SK-N-SH treated with all-trans-retinoic acid at 6 μM for 48 hours (cell line): ENCODE measurements at regions not wholly inside any gene's neighbourhood (a gene's known extent, or its start where the extent isn't known, plus 50 kb on each side); places are given as distances from the start of the nearest gene placed in this dataset.

Source experiments
- ATAC-seq: fragments of 200-7000 bp; cut with Tn5 transposase; 3 replicates; pipeline ENCODE4 v1.9.1; 2020; ENCODE audit warnings: mild to moderate bottlenecking, moderate library complexity
- ARNTL ChIP-seq: fragments of 450-650 bp; formaldehyde crosslinking; IDR thresholded peaks from 2 replicates; pipeline ENCODE4 v1.5.0; 2020; ENCODE audit warnings: low read depth, mild to moderate bottlenecking, moderate library complexity, borderline replicate concordance
- BACH2 ChIP-seq: fragments of 250-450 bp; sonication (Bioruptor Pico); IDR thresholded peaks from 2 replicates; pipeline ENCODE4 v1.9.0; 2021; ENCODE audit warnings: mild to moderate bottlenecking, borderline replicate concordance
- CSDC2 ChIP-seq: fragments of 250-450 bp; sonication (Bioruptor Pico); IDR thresholded peaks from 2 replicates; pipeline ENCODE4 v1.5.0; 2020; ENCODE audit warnings: mild to moderate bottlenecking, moderate library complexity
- ESRRG ChIP-seq: fragments of 250-450 bp; sonication (Bioruptor Pico); IDR thresholded peaks from 2 replicates; pipeline ENCODE4 v1.6.1; 2021; ENCODE audit warnings: mild to moderate bottlenecking
- GLIS3 ChIP-seq: fragments of 250-450 bp; sonication (Bioruptor Pico); IDR thresholded peaks from 2 replicates; pipeline ENCODE4 v1.5.0; 2020; ENCODE audit warnings: mild to moderate bottlenecking, moderate library complexity
- ISL1 ChIP-seq: fragments of 250-450 bp; sonication (Bioruptor Pico); IDR thresholded peaks from 2 replicates; pipeline ENCODE4 v2.1.2; 2022; ENCODE audit warnings: mild to moderate bottlenecking, moderate library complexity
- OSR1 ChIP-seq: fragments of 250-450 bp; sonication (Bioruptor Pico); IDR thresholded peaks from 2 replicates; pipeline ENCODE4 v1.8.0; 2022; ENCODE audit warnings: moderate library complexity, mild to moderate bottlenecking, inconsistent platforms
- PATZ1 ChIP-seq: fragments of 250-450 bp; sonication (Bioruptor Pico); IDR thresholded peaks from 2 replicates; pipeline ENCODE4 v1.8.0; 2020; ENCODE audit warnings: mild to moderate bottlenecking, moderate library complexity, borderline replicate concordance
- POU6F1 ChIP-seq: fragments of 250-450 bp; sonication (Bioruptor Pico); IDR thresholded peaks from 2 replicates; pipeline ENCODE4 v1.8.0; 2021; ENCODE audit warnings: low read depth, mild to moderate bottlenecking, moderate library complexity, borderline replicate concordance
- PPARA ChIP-seq: fragments of 250-450 bp; sonication (Bioruptor Pico); IDR thresholded peaks from 2 replicates; pipeline ENCODE4 v1.5.0; 2020; ENCODE audit warnings: mild to moderate bottlenecking, borderline replicate concordance
- TCF4 ChIP-seq: fragments of 250-450 bp; sonication (Bioruptor Pico); IDR thresholded peaks from 2 replicates; pipeline ENCODE4 v1.8.0; 2021; ENCODE audit warnings: mild to moderate bottlenecking, moderate library complexity, borderline replicate concordance
- TOX ChIP-seq: fragments of 250-450 bp; sonication (Bioruptor Pico); IDR thresholded peaks from 2 replicates; pipeline ENCODE4 v1.8.0; 2021; ENCODE audit warnings: mild to moderate bottlenecking, moderate library complexity, borderline replicate concordance
- TSHZ2 ChIP-seq: fragments of 250-450 bp; sonication (Bioruptor Pico); IDR thresholded peaks from 2 replicates; pipeline ENCODE4 v1.5.0; 2020; ENCODE audit warnings: mild to moderate bottlenecking, moderate library complexity
- ZC3H10 ChIP-seq: fragments of 250-450 bp; sonication (Bioruptor Pico); IDR thresholded peaks from 2 replicates; pipeline ENCODE4 v1.5.1; 2021; ENCODE audit warnings: mild to moderate bottlenecking, moderate library complexity
- ZFP3 ChIP-seq: fragments of 250-450 bp; sonication (Bioruptor Pico); IDR thresholded peaks from 2 replicates; pipeline ENCODE4 v1.5.0; 2020; ENCODE audit warnings: mild to moderate bottlenecking, moderate library complexity
- ZFP30 ChIP-seq: fragments of 450-650 bp; formaldehyde crosslinking; IDR thresholded peaks from 2 replicates; pipeline ENCODE4 v1.5.0; 2022; ENCODE audit warnings: mild to moderate bottlenecking, moderate library complexity
- ZNF70 ChIP-seq: fragments of 450-650 bp; formaldehyde crosslinking; IDR thresholded peaks from 2 replicates; pipeline ENCODE4 v1.5.0; 2020; ENCODE audit warnings: mild to moderate bottlenecking, moderate library complexity
- TF ChIP-seq, protein P1 (sequence below): fragments of 250-450 bp; sonication (Bioruptor Pico); IDR thresholded peaks from 2 replicates; pipeline ENCODE4 v1.5.1; 2021; ENCODE audit warnings: mild to moderate bottlenecking, moderate library complexity
- TF ChIP-seq, protein P2 (sequence below): fragments of 250-450 bp; sonication (Bioruptor Pico); IDR thresholded peaks from 2 replicates; pipeline ENCODE4 v1.5.1; 2020; ENCODE audit warnings: low read depth, mild to moderate bottlenecking, moderate library complexity

GRCh38 chr1:106568201-106568974, 488.1 kb upstream of the PRMT6 start:
- TF ChIP-seq TCF4 (CRISPR knock-in tag) = no peak
- no peak for TF ChIP-seq ARNTL (CRISPR knock-in tag)
- TF ChIP-seq ZNF70 = no peak
- TF ChIP-seq, protein P1, sequence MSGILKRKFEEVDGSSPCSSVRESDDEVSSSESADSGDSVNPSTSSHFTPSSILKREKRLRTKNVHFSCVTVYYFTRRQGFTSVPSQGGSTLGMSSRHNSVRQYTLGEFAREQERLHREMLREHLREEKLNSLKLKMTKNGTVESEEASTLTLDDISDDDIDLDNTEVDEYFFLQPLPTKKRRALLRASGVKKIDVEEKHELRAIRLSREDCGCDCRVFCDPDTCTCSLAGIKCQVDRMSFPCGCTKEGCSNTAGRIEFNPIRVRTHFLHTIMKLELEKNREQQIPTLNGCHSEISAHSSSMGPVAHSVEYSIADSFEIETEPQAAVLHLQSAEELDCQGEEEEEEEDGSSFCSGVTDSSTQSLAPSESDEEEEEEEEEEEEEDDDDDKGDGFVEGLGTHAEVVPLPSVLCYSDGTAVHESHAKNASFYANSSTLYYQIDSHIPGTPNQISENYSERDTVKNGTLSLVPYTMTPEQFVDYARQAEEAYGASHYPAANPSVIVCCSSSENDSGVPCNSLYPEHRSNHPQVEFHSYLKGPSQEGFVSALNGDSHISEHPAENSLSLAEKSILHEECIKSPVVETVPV = no peak
- TF ChIP-seq ZC3H10 (CRISPR knock-in tag) = no peak
- TF ChIP-seq, protein P2, sequence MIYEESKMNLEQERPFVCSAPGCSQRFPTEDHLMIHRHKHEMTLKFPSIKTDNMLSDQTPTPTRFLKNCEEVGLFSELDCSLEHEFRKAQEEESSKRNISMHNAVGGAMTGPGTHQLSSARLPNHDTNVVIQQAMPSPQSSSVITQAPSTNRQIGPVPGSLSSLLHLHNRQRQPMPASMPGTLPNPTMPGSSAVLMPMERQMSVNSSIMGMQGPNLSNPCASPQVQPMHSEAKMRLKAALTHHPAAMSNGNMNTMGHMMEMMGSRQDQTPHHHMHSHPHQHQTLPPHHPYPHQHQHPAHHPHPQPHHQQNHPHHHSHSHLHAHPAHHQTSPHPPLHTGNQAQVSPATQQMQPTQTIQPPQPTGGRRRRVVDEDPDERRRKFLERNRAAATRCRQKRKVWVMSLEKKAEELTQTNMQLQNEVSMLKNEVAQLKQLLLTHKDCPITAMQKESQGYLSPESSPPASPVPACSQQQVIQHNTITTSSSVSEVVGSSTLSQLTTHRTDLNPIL (CRISPR knock-in tag) = no peak
- no peak for ATAC-seq

GRCh38 chr1:106571109-106571508, 485.4 kb upstream of the PRMT6 start:
- ATAC-seq = no peak
- TF ChIP-seq ARNTL (CRISPR knock-in tag) = no peak
- no peak for TF ChIP-seq GLIS3 (CRISPR knock-in tag)
- no peak for TF ChIP-seq ISL1 (CRISPR knock-in tag)
- no peak for TF ChIP-seq PATZ1 (CRISPR knock-in tag)
- no peak for TF ChIP-seq PPARA (CRISPR knock-in tag)
- TF ChIP-seq CSDC2 (CRISPR knock-in tag) = no peak

- no peak for ATAC-seq
- TF ChIP-seq ISL1 (CRISPR knock-in tag) (0 out of 2 replicates have a peak, but pooled peaks have one; percentile 15), ARNTL (CRISPR knock-in tag) (no peak)
Observed at GRCh38 chr1:106584107-106584506, 472.4 kb upstream of the PRMT6 start.

DNA sequence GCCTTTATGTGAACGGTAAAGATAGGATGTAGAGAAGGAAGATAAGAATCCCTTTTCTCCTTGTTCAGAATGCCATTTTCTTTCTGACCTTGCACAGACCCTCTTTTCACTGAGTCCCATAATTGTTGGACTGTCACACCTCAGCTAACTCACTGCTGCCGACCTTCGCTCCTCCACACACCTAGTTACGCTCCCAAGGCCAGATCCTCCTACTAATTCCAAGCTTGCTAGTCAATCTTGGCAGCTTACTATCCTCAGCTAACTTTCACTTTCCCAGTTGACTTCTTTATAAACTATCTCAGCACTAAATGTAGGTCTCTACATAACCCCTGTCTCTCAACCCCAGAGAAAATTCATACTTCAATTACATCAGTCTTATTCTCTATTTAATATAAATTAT, 471.8 kb upstream of the PRMT6 start:
- TF ChIP-seq ZNF70 (no peak), PATZ1 (CRISPR knock-in tag) (no peak), ARNTL (CRISPR knock-in tag) (no peak), ZFP3 (no peak), POU6F1 (CRISPR knock-in tag) (no peak), BACH2 (CRISPR knock-in tag) (no peak), ZFP30 (CRISPR knock-in tag) (no peak), ZC3H10 (CRISPR knock-in tag) (no peak), ISL1 (CRISPR knock-in tag) (no peak), TSHZ2 (CRISPR knock-in tag) (no peak), GLIS3 (CRISPR knock-in tag) (no peak), OSR1 (no peak), TOX (CRISPR knock-in tag) (no peak), ESRRG (CRISPR knock-in tag) (no peak)
- TF ChIP-seq, protein P1 = no peak
- TF ChIP-seq, protein P2 (CRISPR knock-in tag) = no peak
- ATAC-seq = no peak
